HCT116 (cell line): ENCODE measurements at regions not wholly inside any gene's neighbourhood (a gene's known extent, or its start where the extent isn't known, plus 50 kb on each side); places are given as distances from the start of the nearest gene placed in this dataset.

Experiments used
- ATAC-seq: fragments of 200-7000 bp; cut with Tn5 transposase; 2 replicates; pipeline ENCODE4 v1.9.1; 2020; ENCODE audit warnings: mild to moderate bottlenecking, moderate library complexity
- BruUV-seq: library from RNA; stranded (reverse); fragments of 400-500 nt; replicated peaks from 2 replicates; lab custom pipeline; 2021; lab: Mats Ljungman, UMichigan
- CTCF ChIA-PET: fragments of 300-600 bp; sonication (Branson Sonifier 250); formaldehyde crosslinking; loops from one replicate; lab custom pipeline; 2021; ENCODE audit warnings: antibody characterized with exemption; lab: Charles Lee
- POLR2A ChIA-PET: fragments of 300-600, 350-600 bp; sonication (Branson Sonifier 250); formaldehyde crosslinking; loops from one replicate; lab custom pipeline; 2021; ENCODE audit warnings: antibody characterized with exemption; lab: Charles Lee
- RAD21 ChIA-PET, 2 experiments: fragments of 300-600 bp; sonication (Branson Sonifier 250); formaldehyde crosslinking; loops; one replicate each; lab custom pipeline; 2023; ENCODE audit warnings: low total read pairs in 2 of 2; ENCODE audit not compliant: uncharacterized antibody in 2 of 2, unreplicated experiment in 2 of 2, low non-redundant PET in 1 of 2; lab: Charles Lee
- DNase-seq: peaks from one replicate; pipeline ENCODE4 v3.0.0-alpha.2; 2010; ENCODE audit warnings: low read depth, low spot score
- H2AFZ ChIP-seq: fragments of 200-600 bp; shearing (Covaris generic), sonication (generic); 2 replicates; pipeline ENCODE4 v1.6.1; 2017; ENCODE audit warnings: low read depth, mixed run types, mixed read lengths, antibody characterized with exemption, low read length; ENCODE audit not compliant: poor library complexity, severe bottlenecking
- H3K27ac ChIP-seq: 2 replicates; pipeline ENCODE4 v1.5.1; 2012; ENCODE audit warnings: low read depth, low read length
- H3K27me3 ChIP-seq: fragments of 200-600 bp; sonication (generic); 2 replicates; pipeline ENCODE4 v1.6.1; 2016; ENCODE audit warnings: mixed run types, low read length, mixed read lengths; ENCODE audit not compliant: insufficient read depth
- H3K36me3 ChIP-seq, 2 experiments: fragments of 200-500 bp in 1 of 2; fragments of 200-600 bp in 1 of 2; sonication (Bioruptor generic) in 1 of 2; sonication (generic) in 1 of 2; 2 replicates each; pipeline versions ENCODE4 v1.5.1 to v1.6.1; 2014 to 2016; ENCODE audit warnings: low read length in 2 of 2, inconsistent platforms in 1 of 2, mixed read lengths in 1 of 2, mixed run types in 1 of 2; ENCODE audit not compliant: insufficient read depth in 2 of 2, control insufficient read depth in 1 of 2
- H3K4me1 ChIP-seq, 2 experiments: fragments of 200-600 bp in 1 of 2; sonication (generic) in 1 of 2; 2 replicates each; pipeline versions ENCODE4 v1.5.1 to v1.6.1; 2012 to 2017; ENCODE audit warnings: low read length in 2 of 2, inconsistent platforms in 1 of 2, mild to moderate bottlenecking in 1 of 2, mixed read lengths in 1 of 2, mixed run types in 1 of 2, moderate library complexity in 1 of 2; ENCODE audit not compliant: insufficient read depth in 2 of 2, control insufficient read depth in 1 of 2
- H3K4me2 ChIP-seq: fragments of 200-600 bp; sonication (generic); 2 replicates; pipeline ENCODE4 v1.6.1; 2017; ENCODE audit warnings: mixed run types, low read length, mixed read lengths
- H3K4me3 ChIP-seq, 2 experiments: fragments of 200-600 bp in 1 of 2; sonication (generic) in 1 of 2; replicated peaks in 1 of 2; 2 replicates each; pipeline ENCODE4 v1.5.1; 2011 to 2016; ENCODE audit warnings: low read length in 2 of 2, control low read depth in 1 of 2, low read depth in 1 of 2, mild to moderate bottlenecking in 1 of 2, mixed read lengths in 1 of 2, mixed run types in 1 of 2
- H3K79me2 ChIP-seq: fragments of 200-600 bp; sonication (generic); 2 replicates; pipeline ENCODE4 v1.6.1; 2017; ENCODE audit warnings: mild to moderate bottlenecking, mixed run types, low read length, moderate library complexity, mixed read lengths; ENCODE audit not compliant: insufficient read depth
- H3K9ac ChIP-seq: fragments of 200-600 bp; sonication (generic); 2 replicates; pipeline ENCODE4 v1.6.1; 2016; ENCODE audit warnings: low read length, mixed read lengths
- H3K9me2 ChIP-seq: fragments of 200-600 bp; sonication (generic), shearing (Covaris generic); 2 replicates; pipeline ENCODE4 v1.6.1; 2017; ENCODE audit warnings: mixed run types, mild to moderate bottlenecking, moderate library complexity; ENCODE audit not compliant: insufficient read depth
- H3K9me3 ChIP-seq, 2 experiments: fragments of 200-500 bp in 1 of 2; fragments of 200-600 bp in 1 of 2; sonication (Bioruptor generic) in 1 of 2; sonication (generic) in 1 of 2; 2 replicates each; pipeline ENCODE4 v1.6.1; 2014 to 2017; ENCODE audit warnings: low read length in 2 of 2, mixed read lengths in 2 of 2, inconsistent platforms in 1 of 2, low read depth in 1 of 2, mild to moderate bottlenecking in 1 of 2, mixed run types in 1 of 2, moderate library complexity in 1 of 2; ENCODE audit not compliant: control insufficient read depth in 1 of 2, insufficient read depth in 1 of 2
- H4K20me1 ChIP-seq: fragments of 200-600 bp; sonication (generic), shearing (Covaris generic); 2 replicates; pipeline ENCODE4 v1.6.1; 2017; ENCODE audit warnings: mixed run types, mild to moderate bottlenecking, moderate library complexity; ENCODE audit not compliant: insufficient read depth
- CBX3 ChIP-seq: IDR thresholded peaks from 2 replicates; pipeline ENCODE4 v1.6.1; 2012; ENCODE audit warnings: low read depth
- EGR1 ChIP-seq: IDR thresholded peaks from 2 replicates; pipeline ENCODE4 v1.6.1; 2012; ENCODE audit warnings: low read depth
- ELF1 ChIP-seq: IDR thresholded peaks from 2 replicates; pipeline ENCODE4 v1.6.1; 2012; ENCODE audit warnings: low read depth, borderline replicate concordance
- EZH2phosphoT487 ChIP-seq: fragments of 200-600 bp; IDR thresholded peaks from 2 replicates; pipeline ENCODE4 v1.6.1; 2018; ENCODE audit warnings: antibody characterized with exemption, borderline replicate concordance
- JUND ChIP-seq: IDR thresholded peaks from 2 replicates; pipeline ENCODE4 v1.6.1; 2012
- POLR2AphosphoS5 ChIP-seq: IDR thresholded peaks from 2 replicates; pipeline ENCODE4 v1.6.1; 2011; ENCODE audit warnings: mild to moderate bottlenecking, low read depth, low read length, moderate library complexity
- REST ChIP-seq: IDR thresholded peaks from 2 replicates; pipeline ENCODE4 v1.6.1; 2012; ENCODE audit warnings: low read depth
- SIN3A ChIP-seq: IDR thresholded peaks from 2 replicates; pipeline ENCODE4 v1.6.1; 2012; ENCODE audit warnings: low read depth
- SP1 ChIP-seq: IDR thresholded peaks from 2 replicates; pipeline ENCODE4 v1.6.1; 2012; ENCODE audit warnings: low read depth
- SRF ChIP-seq: IDR thresholded peaks from 2 replicates; pipeline ENCODE4 v1.6.1; 2012; ENCODE audit warnings: low read depth
- TCF7L2 ChIP-seq: IDR thresholded peaks from 2 replicates; pipeline ENCODE4 v1.7.0; 2011; ENCODE audit warnings: borderline replicate concordance, inconsistent platforms; ENCODE audit not compliant: insufficient read depth, insufficient read length; ENCODE audit errors: extremely low read depth
- YY1 ChIP-seq: IDR thresholded peaks from 2 replicates; pipeline ENCODE4 v1.6.1; 2011; ENCODE audit warnings: low read length, low read depth, moderate library complexity, mild to moderate bottlenecking; ENCODE audit not compliant: insufficient replicate concordance; ENCODE audit errors: extremely low read depth
- ZFX ChIP-seq: fragments of 450-650 bp; IDR thresholded peaks from 2 replicates; pipeline ENCODE4 v1.6.1; 2017
- intact Hi-C: fragments of 100-400 bp; cut with micrococcal nuclease; formaldehyde crosslinking; loops from 2 replicates; pipeline ENCODE4 v1.10.0; 2022
- TF ChIP-seq, protein P1 (sequence below): IDR thresholded peaks from 2 replicates; pipeline ENCODE4 v1.6.1; 2012
- TF ChIP-seq, protein P2 (sequence below), 3 experiments: fragments of 200-600 bp in 1 of 3; sonication (generic) in 1 of 3; IDR thresholded peaks in 2 of 3; conservative IDR thresholded peaks in 1 of 3; 2 replicates each; pipeline ENCODE4 v1.5.1; 2012 to 2017; ENCODE audit warnings: low read depth in 2 of 3, low read length in 2 of 3, antibody characterized with exemption in 1 of 3, borderline replicate concordance in 1 of 3, control low read depth in 1 of 3, mild to moderate bottlenecking in 1 of 3, mixed read lengths in 1 of 3, mixed run types in 1 of 3, moderate library complexity in 1 of 3; ENCODE audit not compliant: insufficient read depth in 1 of 3

DNA sequence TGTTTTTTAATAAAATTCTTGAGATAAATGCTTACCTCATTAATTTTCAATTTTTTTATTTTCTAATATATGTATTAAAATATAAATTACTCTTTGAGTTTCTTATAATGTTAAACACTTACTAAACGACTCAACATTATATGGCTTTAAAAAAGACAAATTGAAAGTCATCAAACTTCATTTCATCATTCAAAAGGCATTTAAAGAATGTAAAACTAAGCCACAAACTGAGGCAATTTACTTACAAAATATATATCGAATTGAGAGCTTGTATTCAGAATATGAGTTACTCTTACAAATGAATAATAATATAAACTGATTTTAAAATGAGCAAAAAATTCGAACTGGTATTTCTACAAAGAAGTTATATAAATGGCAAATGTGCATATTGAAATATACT, 1262.2 kb upstream of the PIK3C3 start:
- Histone ChIP-seq H3K27ac (no peak overlapping the region), H3K9ac (no peak overlapping the region), H3K36me3 (no peaks in the 10 kb centered on the region), H3K79me2 (no peaks in the 10 kb centered on the region), H2AFZ (no peak overlapping the region), H3K4me1 (no peaks in the 10 kb centered on the region), H3K27me3 (no peaks in the 10 kb centered on the region), H3K4me2 (no peak overlapping the region), H3K4me3 (no peak overlapping the region), H3K9me2 (no peaks in the 10 kb centered on the region), H4K20me1 (no peaks in the 10 kb centered on the region), H3K9me3 (peaks cover 4 to 20% of the 10 kb centered on the region in 2 experiments; a peak in 2 of 4 replicates)
- ATAC-seq = no peak
- CTCF ChIA-PET = no interaction called here
- POLR2A ChIA-PET = no interaction called here
- RAD21 ChIA-PET = no interaction called here
- no peak for TF ChIP-seq EGR1
- no peak for TF ChIP-seq CBX3
- intact Hi-C loops = no loop called here
- no TSS peak for BruUV-seq
- no peak for DNase-seq

DNA sequence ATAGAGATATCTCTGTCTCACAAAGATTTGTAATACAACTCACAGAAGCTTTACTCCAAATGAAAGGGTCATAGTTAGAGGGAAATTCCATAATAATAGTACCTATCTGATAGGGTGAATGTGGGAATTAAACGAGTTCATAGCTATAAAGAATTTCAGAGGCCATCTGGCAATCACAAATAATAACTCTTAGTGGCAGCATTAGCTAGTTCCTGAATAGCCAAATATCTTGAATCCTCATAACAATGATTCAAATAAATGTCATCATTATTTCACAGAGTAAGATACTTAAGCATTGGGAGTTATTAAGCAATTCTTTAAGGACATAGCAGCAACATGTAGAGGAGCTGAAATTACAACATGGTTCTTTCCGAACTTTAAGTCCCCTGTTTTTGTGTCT, 1265.0 kb upstream of the PIK3C3 start:
- no peak for DNase-seq
- TF ChIP-seq JUND = no peak
- TF ChIP-seq SRF = no peak
- no peak for TF ChIP-seq POLR2AphosphoS5
- TF ChIP-seq, protein P1, sequence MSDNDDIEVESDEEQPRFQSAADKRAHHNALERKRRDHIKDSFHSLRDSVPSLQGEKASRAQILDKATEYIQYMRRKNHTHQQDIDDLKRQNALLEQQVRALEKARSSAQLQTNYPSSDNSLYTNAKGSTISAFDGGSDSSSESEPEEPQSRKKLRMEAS = no peak
- no peak for TF ChIP-seq TCF7L2
- no peak for TF ChIP-seq REST
- TF ChIP-seq ZFX = no peak
- TF ChIP-seq SIN3A = no peak
- no peak for TF ChIP-seq EZH2phosphoT487
- no peak for TF ChIP-seq EGR1
- TF ChIP-seq, protein P2, sequence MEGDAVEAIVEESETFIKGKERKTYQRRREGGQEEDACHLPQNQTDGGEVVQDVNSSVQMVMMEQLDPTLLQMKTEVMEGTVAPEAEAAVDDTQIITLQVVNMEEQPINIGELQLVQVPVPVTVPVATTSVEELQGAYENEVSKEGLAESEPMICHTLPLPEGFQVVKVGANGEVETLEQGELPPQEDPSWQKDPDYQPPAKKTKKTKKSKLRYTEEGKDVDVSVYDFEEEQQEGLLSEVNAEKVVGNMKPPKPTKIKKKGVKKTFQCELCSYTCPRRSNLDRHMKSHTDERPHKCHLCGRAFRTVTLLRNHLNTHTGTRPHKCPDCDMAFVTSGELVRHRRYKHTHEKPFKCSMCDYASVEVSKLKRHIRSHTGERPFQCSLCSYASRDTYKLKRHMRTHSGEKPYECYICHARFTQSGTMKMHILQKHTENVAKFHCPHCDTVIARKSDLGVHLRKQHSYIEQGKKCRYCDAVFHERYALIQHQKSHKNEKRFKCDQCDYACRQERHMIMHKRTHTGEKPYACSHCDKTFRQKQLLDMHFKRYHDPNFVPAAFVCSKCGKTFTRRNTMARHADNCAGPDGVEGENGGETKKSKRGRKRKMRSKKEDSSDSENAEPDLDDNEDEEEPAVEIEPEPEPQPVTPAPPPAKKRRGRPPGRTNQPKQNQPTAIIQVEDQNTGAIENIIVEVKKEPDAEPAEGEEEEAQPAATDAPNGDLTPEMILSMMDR (IDR thresholded peaks at IDR 0.05 in 2 of 3, conservative IDR thresholded peaks at IDR 0.05 in 1 of 3; ENCODE audit: borderline replicate concordance in 1 of 3, insufficient read depth in 1 of 3, low read depth in 2 of 3, low read length in 2 of 3) = no peak
- no peak for TF ChIP-seq YY1
- TF ChIP-seq ELF1 = no peak
- TF ChIP-seq CBX3 = no peak
- no peak for TF ChIP-seq SP1
- TF ChIP-seq, all 23 proteins: peak for 0
- H3K36me3 ChIP-seq = no peaks in the 10 kb centered on the region
- H2AFZ ChIP-seq = no peak overlapping the region
- H3K27me3 ChIP-seq = no peaks in the 10 kb centered on the region
- H3K9me2 ChIP-seq = no peaks in the 10 kb centered on the region
- no peak overlapping the region for H3K27ac ChIP-seq
- no peak overlapping the region for H3K4me3 ChIP-seq
- H3K4me2 ChIP-seq = no peak overlapping the region
- H3K9ac ChIP-seq = no peak overlapping the region
- RAD21 ChIA-PET = no interaction called here
- intact Hi-C loops = no loop called here
- H3K79me2 ChIP-seq = no peaks in the 10 kb centered on the region
- no TSS peak for BruUV-seq
- no peaks in the 10 kb centered on the region for H4K20me1 ChIP-seq
- no peaks in the 10 kb centered on the region for H3K4me1 ChIP-seq
- CTCF ChIA-PET = no interaction called here
- POLR2A ChIA-PET = no interaction called here
- peaks cover 4 to 15% of the 10 kb centered on the region in 2 experiments; a peak in 2 of 4 replicates for H3K9me3 ChIP-seq
- ATAC-seq = no peak
